SK-N-SH (cell line): ENCODE measurements at regions not wholly inside any gene's neighbourhood (a gene's known extent, or its start where the extent isn't known, plus 50 kb on each side); places are given as distances from the start of the nearest gene placed in this dataset.

ENCODE experiments used
- CTCF ChIA-PET: fragments of 300-600, 350-600 bp; formaldehyde crosslinking; extraction: SDS; loops from one replicate; lab custom pipeline; 2021; lab: Yijun Ruan, JAX
- POLR2A ChIA-PET: fragments of 350-600 bp; sonication (Branson Sonifier 250); formaldehyde crosslinking; extraction: SDS; loops from one replicate; lab custom pipeline; 2020; ENCODE audit warnings: antibody characterized with exemption, inconsistent platforms; lab: Yijun Ruan, JAX
- DNase-seq: peaks from one replicate; pipeline ENCODE4 v3.0.0; 2012
- H2AFZ ChIP-seq: fragments of 200-600 bp; sonication (generic); 2 replicates; pipeline ENCODE4 v1.8.1; 2016; ENCODE audit warnings: antibody characterized with exemption, mild to moderate bottlenecking, low read depth
- H3F3A ChIP-seq: fragments of 200-600 bp; sonication (generic); replicated peaks from 2 replicates; pipeline ENCODE3; 2016; ENCODE audit warnings: antibody characterized with exemption, mild to moderate bottlenecking; ENCODE audit not compliant: insufficient read depth
- H3K27ac ChIP-seq, 2 experiments: fragments of 200-500 bp in 1 of 2; fragments of 200-600 bp in 1 of 2; sonication (Bioruptor generic) in 1 of 2; sonication (generic), shearing (Covaris generic) in 1 of 2; 2 replicates each; pipeline versions ENCODE4 v1.5.1 to v1.6.1; 2014 to 2016; ENCODE audit warnings: low read depth in 2 of 2, inconsistent platforms in 1 of 2, low read length in 1 of 2, mild to moderate bottlenecking in 1 of 2, mixed read lengths in 1 of 2
- H3K27me3 ChIP-seq: fragments of 200-600 bp; sonication (generic), shearing (Covaris generic); 2 replicates; pipeline ENCODE4 v1.6.1; 2016; ENCODE audit warnings: mixed run types; ENCODE audit not compliant: insufficient read depth
- H3K36me3 ChIP-seq, 2 experiments: fragments of 200-500 bp in 1 of 2; fragments of 200-600 bp in 1 of 2; sonication (Bioruptor generic) in 1 of 2; sonication (generic) in 1 of 2; replicated peaks in 1 of 2; 2 replicates each; pipeline versions ENCODE3 to v1.5.1; 2014 to 2016; ENCODE audit warnings: low read length in 1 of 2, mild to moderate bottlenecking in 1 of 2; ENCODE audit not compliant: insufficient read depth in 2 of 2, control insufficient read depth in 1 of 2
- H3K4me1 ChIP-seq, 2 experiments: fragments of 200-500 bp in 1 of 2; fragments of 200-600 bp in 1 of 2; sonication (Bioruptor generic) in 1 of 2; sonication (generic), shearing (Covaris generic) in 1 of 2; 2 replicates each; pipeline versions ENCODE4 v1.5.1 to v1.6.1; 2014 to 2016; ENCODE audit warnings: low read depth in 1 of 2, low read length in 1 of 2, mixed run types in 1 of 2; ENCODE audit not compliant: insufficient read depth in 2 of 2, control insufficient read depth in 1 of 2
- H3K4me2 ChIP-seq: fragments of 200-600 bp; sonication (generic), shearing (Covaris generic); 2 replicates; pipeline ENCODE4 v1.6.1; 2017; ENCODE audit warnings: mixed run types
- H3K4me3 ChIP-seq, 2 experiments: fragments of 200-500 bp in 1 of 2; fragments of 200-600 bp in 1 of 2; sonication (Bioruptor generic) in 1 of 2; sonication (generic), shearing (Covaris generic) in 1 of 2; 2 replicates each; pipeline versions ENCODE4 v1.5.1 to v1.8.1; 2014 to 2016; ENCODE audit warnings: low read depth in 2 of 2, inconsistent platforms in 1 of 2, low read length in 1 of 2, mild to moderate bottlenecking in 1 of 2, mixed read lengths in 1 of 2, moderate library complexity in 1 of 2
- H3K79me2 ChIP-seq: fragments of 200-600 bp; sonication (generic); 2 replicates; pipeline ENCODE4 v1.8.1; 2017; ENCODE audit warnings: mild to moderate bottlenecking; ENCODE audit not compliant: insufficient read depth
- H3K9ac ChIP-seq: fragments of 200-600 bp; sonication (generic); 2 replicates; pipeline ENCODE4 v1.6.1; 2017; ENCODE audit warnings: mixed run types
- H3K9me2 ChIP-seq: fragments of 200-600 bp; sonication (generic); 2 replicates; pipeline ENCODE4 v1.6.1; 2017; ENCODE audit warnings: mixed run types
- H3K9me3 ChIP-seq: fragments of 200-600 bp; sonication (generic); 2 replicates; pipeline ENCODE4 v1.6.1; 2017; ENCODE audit warnings: mixed run types, mild to moderate bottlenecking, moderate library complexity
- H4K20me1 ChIP-seq: fragments of 200-600 bp; sonication (generic); 2 replicates; pipeline ENCODE4 v1.6.1; 2017; ENCODE audit warnings: mild to moderate bottlenecking, mixed run types; ENCODE audit not compliant: insufficient read depth
- CHD2 ChIP-seq: fragments of 150-350 bp; IDR thresholded peaks from 2 replicates; pipeline ENCODE4 v1.6.1; 2018; ENCODE audit warnings: low read length; ENCODE audit not compliant: partially characterized antibody
- EP300 ChIP-seq, 2 experiments: IDR thresholded peaks; 2 replicates each; pipeline versions ENCODE4 v1.4.0 to v1.6.1; 2012; ENCODE audit warnings: borderline replicate concordance in 1 of 2, low read depth in 1 of 2, low read length in 1 of 2
- EZH2phosphoT487 ChIP-seq: fragments of 200-600 bp; sonication (generic); IDR thresholded peaks from 2 replicates; pipeline ENCODE4 v1.6.1; 2017; ENCODE audit warnings: low read depth, mixed run types, mild to moderate bottlenecking, antibody characterized with exemption, moderate library complexity, borderline replicate concordance
- FOSL2 ChIP-seq: IDR thresholded peaks from 2 replicates; pipeline ENCODE4 v1.4.0; 2012; ENCODE audit warnings: low read depth, mild to moderate bottlenecking, moderate library complexity, borderline replicate concordance
- FOXJ3 ChIP-seq: sonication (generic); formaldehyde crosslinking; IDR thresholded peaks from 2 replicates; pipeline ENCODE4 v1.5.1; 2020; ENCODE audit warnings: mild to moderate bottlenecking, missing genetic modification reagents
- GABPA ChIP-seq: IDR thresholded peaks from 2 replicates; pipeline ENCODE4 v1.4.0; 2012; ENCODE audit warnings: low read depth, mild to moderate bottlenecking
- IRF3 ChIP-seq: fragments of 150-350 bp; IDR thresholded peaks from 2 replicates; pipeline ENCODE4 v1.6.1; 2016; ENCODE audit warnings: mild to moderate bottlenecking, low read depth, low read length
- JUND ChIP-seq: IDR thresholded peaks from 2 replicates; pipeline ENCODE4 v1.4.0; 2012
- MEF2A ChIP-seq: IDR thresholded peaks from 2 replicates; pipeline ENCODE4 v1.4.0; 2012; ENCODE audit warnings: low read depth, borderline replicate concordance
- NFIC ChIP-seq: IDR thresholded peaks from 2 replicates; pipeline ENCODE4 v1.4.0; 2012; ENCODE audit warnings: borderline replicate concordance
- RAD21 ChIP-seq: IDR thresholded peaks from 2 replicates; pipeline ENCODE4 v1.6.1; 2012; ENCODE audit warnings: mild to moderate bottlenecking, low read length
- RCOR1 ChIP-seq: fragments of 150-350 bp; IDR thresholded peaks from 2 replicates; pipeline ENCODE4 v1.6.1; 2017; ENCODE audit warnings: antibody characterized with exemption, low read length
- REST ChIP-seq: IDR thresholded peaks from 2 replicates; pipeline ENCODE4 v1.6.1; 2012; ENCODE audit warnings: mild to moderate bottlenecking, low read depth, low read length, moderate library complexity
- RFX5 ChIP-seq: IDR thresholded peaks from 2 replicates; pipeline ENCODE4 v1.6.1; 2012; ENCODE audit warnings: mild to moderate bottlenecking, improper control_type of control experiment, low read length
- RXRA ChIP-seq: IDR thresholded peaks from 2 replicates; pipeline ENCODE4 v1.4.0; 2012; ENCODE audit warnings: low read depth, mild to moderate bottlenecking, borderline replicate concordance
- TEAD4 ChIP-seq: IDR thresholded peaks from 2 replicates; pipeline ENCODE4 v1.4.0; 2012; ENCODE audit warnings: mild to moderate bottlenecking, borderline replicate concordance; ENCODE audit not compliant: insufficient read depth
- YY1 ChIP-seq: IDR thresholded peaks from 2 replicates; pipeline ENCODE4 v1.4.0; 2012; ENCODE audit warnings: low read depth, mild to moderate bottlenecking
- WGBS: methylation state at CpG from one replicate; pipeline ENCODE4 v1.1.6; 2017; ENCODE audit warnings: low lambda C conversion rate; 5-methylcytosine and 5-hydroxymethylcytosine counted together
- TF ChIP-seq, protein P1 (sequence below): fragments of 150-350 bp; IDR thresholded peaks from 2 replicates; pipeline ENCODE4 v1.6.1; 2017; ENCODE audit warnings: antibody characterized with exemption, low read length, low read depth, borderline replicate concordance
- TF ChIP-seq, protein P2 (sequence below): IDR thresholded peaks from 2 replicates; pipeline ENCODE4 v1.4.0; 2012; ENCODE audit warnings: low read depth, borderline replicate concordance

- DNase-seq = no peak
- Histone ChIP-seq H4K20me1 (no peaks in the 10 kb centered on the region), H3K36me3 (no peaks in the 10 kb centered on the region), H3K27me3 (no peaks in the 10 kb centered on the region; the same call in 1 of the 2 replicates), H3K4me1 (peaks cover 4 to 46% of the 10 kb centered on the region in 2 experiments; a peak in 3 of 4 replicates), H3F3A (no peaks in the 10 kb centered on the region), H3K79me2 (no peaks in the 10 kb centered on the region), H3K4me3 (no peak overlapping the region), H3K9me3 (no peaks in the 10 kb centered on the region), H2AFZ (no peak overlapping the region), H3K9me2 (no peaks in the 10 kb centered on the region), H3K9ac (no peak overlapping the region), H3K27ac (no peak overlapping the region), H3K4me2 (no peak overlapping the region)
- WGBS = 70% methylated on average over 5 of the region's 5 CpGs
- POLR2A ChIA-PET = interaction anchor here (2.6 kb wide), 1 partner anchor 150 kb away, joined by 11 read pairs; the partner anchor contains the start of gene ID2
- no peak for TF ChIP-seq TEAD4
- no peak for TF ChIP-seq RFX5
- no peak for TF ChIP-seq JUND
- no peak for TF ChIP-seq FOSL2
- no peak for TF ChIP-seq EP300 (IDR thresholded peaks at IDR 0.05; ENCODE audit: borderline replicate concordance in 1 of 2, low read depth in 1 of 2, low read length in 1 of 2)
- TF ChIP-seq RAD21 = no peak
- TF ChIP-seq MEF2A = no peak
- TF ChIP-seq REST = no peak
- TF ChIP-seq FOXJ3 (CRISPR knock-in tag) = no peak
- CTCF ChIA-PET = interaction anchor here (0.9 to 1.7 kb wide), 4 partner anchors 17 to 1435 kb away, joined by 3 read pairs; no protein-coding TSS in a partner anchor
Measured at GRCh38 chr2:8532438-8532837, 149.4 kb upstream of the ID2 start.

DNA sequence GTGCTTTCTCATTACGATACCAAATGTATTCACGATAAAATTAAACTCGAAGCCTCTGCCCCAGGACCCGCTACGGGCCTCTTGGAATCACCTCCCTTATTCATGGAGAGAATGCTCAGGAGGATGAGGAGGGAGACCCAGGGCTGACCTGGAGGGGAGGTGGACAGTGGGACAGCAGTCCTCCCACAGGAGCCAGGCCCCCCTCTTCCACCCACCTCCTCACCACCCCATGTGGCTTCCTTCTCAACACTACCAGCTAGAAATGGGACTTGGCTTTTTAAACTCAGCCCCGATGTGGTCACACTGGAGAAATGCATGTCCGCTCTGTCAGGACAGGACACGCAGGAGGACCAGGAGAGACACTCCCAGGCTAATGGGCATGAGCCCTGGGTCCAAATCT lies 147.9 kb upstream of the ID2 start:
- no peaks in the 10 kb centered on the region for H3F3A ChIP-seq
- H3K9me3 ChIP-seq = no peaks in the 10 kb centered on the region
- H3K79me2 ChIP-seq = no peaks in the 10 kb centered on the region
- no peak overlapping the region for H3K4me2 ChIP-seq
- no peaks in the 10 kb centered on the region for H3K36me3 ChIP-seq
- no peaks in the 10 kb centered on the region for H3K27me3 ChIP-seq
- no peak overlapping the region for H3K4me3 ChIP-seq
- peaks cover 4 to 53% of the 10 kb centered on the region in 2 experiments; a peak in 3 of 4 replicates for H3K4me1 ChIP-seq
- DNase-seq = no peak
- WGBS = 95% methylated on average over 8 of the region's 8 CpGs
- no peak overlapping the region for H3K9ac ChIP-seq
- no peaks in the 10 kb centered on the region for H3K9me2 ChIP-seq
- H4K20me1 ChIP-seq = no peaks in the 10 kb centered on the region
- H2AFZ ChIP-seq = no peak overlapping the region
- no peak for TF ChIP-seq IRF3
- TF ChIP-seq CHD2 = no peak
- no peak for TF ChIP-seq YY1
- TF ChIP-seq RCOR1 = no peak
- no peak for TF ChIP-seq RXRA
- TF ChIP-seq EZH2phosphoT487 = no peak
- TF ChIP-seq, protein P1, sequence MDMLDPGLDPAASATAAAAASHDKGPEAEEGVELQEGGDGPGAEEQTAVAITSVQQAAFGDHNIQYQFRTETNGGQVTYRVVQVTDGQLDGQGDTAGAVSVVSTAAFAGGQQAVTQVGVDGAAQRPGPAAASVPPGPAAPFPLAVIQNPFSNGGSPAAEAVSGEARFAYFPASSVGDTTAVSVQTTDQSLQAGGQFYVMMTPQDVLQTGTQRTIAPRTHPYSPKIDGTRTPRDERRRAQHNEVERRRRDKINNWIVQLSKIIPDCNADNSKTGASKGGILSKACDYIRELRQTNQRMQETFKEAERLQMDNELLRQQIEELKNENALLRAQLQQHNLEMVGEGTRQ = no peak
- TF ChIP-seq, protein P2, sequence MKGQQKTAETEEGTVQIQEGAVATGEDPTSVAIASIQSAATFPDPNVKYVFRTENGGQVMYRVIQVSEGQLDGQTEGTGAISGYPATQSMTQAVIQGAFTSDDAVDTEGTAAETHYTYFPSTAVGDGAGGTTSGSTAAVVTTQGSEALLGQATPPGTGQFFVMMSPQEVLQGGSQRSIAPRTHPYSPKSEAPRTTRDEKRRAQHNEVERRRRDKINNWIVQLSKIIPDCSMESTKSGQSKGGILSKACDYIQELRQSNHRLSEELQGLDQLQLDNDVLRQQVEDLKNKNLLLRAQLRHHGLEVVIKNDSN = no peak
- TF ChIP-seq GABPA = no peak
- no peak for TF ChIP-seq EP300 (IDR thresholded peaks at IDR 0.05; ENCODE audit: borderline replicate concordance in 1 of 2, low read depth in 1 of 2, low read length in 1 of 2)
- no peak for TF ChIP-seq NFIC
- ChIA-PET POLR2A (interaction anchor here (2.6 kb wide), 1 partner anchor 148 kb away, joined by 11 read pairs; the partner anchor contains the start of gene ID2), CTCF (interaction anchor here (0.7 to 1.7 kb wide), 3 partner anchors 12 to 1107 kb away, joined by 3 read pairs; no protein-coding TSS in a partner anchor)
- H3K27ac ChIP-seq = no peak overlapping the region
